IPS DF 4.7 (cell line): ENCODE measurements at regions not wholly inside any gene's neighbourhood (a gene's known extent, or its start where the extent isn't known, plus 50 kb on each side); places are given as distances from the start of the nearest gene placed in this dataset.
"Not testable (repeated sequence)": the region's sequence is repeated elsewhere in the genome, so short reads cannot be mapped to it uniquely, and the experiment has no call there.

Experiments used
- DNase-seq: peaks from one replicate; pipeline ENCODE4 v3.0.0-alpha.2; 2013; ENCODE audit warnings: low spot score; ENCODE audit errors: extremely low read depth

- DNase-seq = no peak
Observed at GRCh38 chr13:93017493-93018112, 209.0 kb upstream of the GPC6 start.

- no peak for DNase-seq
Observed at GRCh38 chr13:93023929-93024328, 202.7 kb upstream of the GPC6 start.

GRCh38 chr13:93025984-93026383 is 200.6 kb upstream of the GPC6 start:
- no peak for DNase-seq

GRCh38 chr13:93029536-93029935 is 197.1 kb upstream of the GPC6 start:
- no peak for DNase-seq

- no peak for DNase-seq
Observed at GRCh38 chr13:93036380-93036779, 190.2 kb upstream of the GPC6 start.

GRCh38 chr13:93037780-93038179 is 188.8 kb upstream of the GPC6 start:
- DNase-seq = no peak

GRCh38 chr13:93038187-93038586 is 188.4 kb upstream of the GPC6 start:
- no peak for DNase-seq

- DNase-seq = no peak
Observed at GRCh38 chr13:93039131-93039530, 187.5 kb upstream of the GPC6 start.

- DNase-seq = not testable (repeated sequence)
Observed at GRCh38 chr13:93041566-93041965, 185.0 kb upstream of the GPC6 start.

GRCh38 chr13:93045836-93046235 is 180.8 kb upstream of the GPC6 start:
- no peak for DNase-seq

- DNase-seq = no peak
Observed at GRCh38 chr13:93055233-93055632, 171.4 kb upstream of the GPC6 start.

GRCh38 chr13:93058301-93058700 is 168.3 kb upstream of the GPC6 start:
- DNase-seq = no peak

- DNase-seq = no peak
Observed at GRCh38 chr13:93060144-93060543, 166.5 kb upstream of the GPC6 start.

- DNase-seq = no peak
Observed at GRCh38 chr13:93066187-93066586, 160.4 kb upstream of the GPC6 start.

- DNase-seq = no peak
Observed at GRCh38 chr13:93079294-93079693, 147.3 kb upstream of the GPC6 start.

- DNase-seq = no peak
Observed at GRCh38 chr13:93080166-93080565, 146.4 kb upstream of the GPC6 start.

- DNase-seq = no peak
Observed at GRCh38 chr13:93080587-93080986, 146.0 kb upstream of the GPC6 start.

- DNase-seq = no peak
Observed at GRCh38 chr13:93086329-93086728, 140.3 kb upstream of the GPC6 start.

GRCh38 chr13:93098972-93099371 is 127.6 kb upstream of the GPC6 start:
- DNase-seq = no peak

- DNase-seq = no peak
Observed at GRCh38 chr13:93101226-93101734, 125.3 kb upstream of the GPC6 start.

GRCh38 chr13:93104270-93104669 is 122.3 kb upstream of the GPC6 start:
- DNase-seq = no peak

GRCh38 chr13:93108111-93108601 is 118.5 kb upstream of the GPC6 start:
- no peak for DNase-seq

GRCh38 chr13:93116809-93117208 is 109.8 kb upstream of the GPC6 start:
- peak; percentile 3 for DNase-seq
